ENCODE measurements at regions not wholly inside any gene's neighbourhood (a gene's known extent, or its start where the extent isn't known, plus 50 kb on each side); places are given as distances from the start of the nearest gene placed in this dataset.
"Not testable (repeated sequence)": the region's sequence is repeated elsewhere in the genome, so short reads cannot be mapped to it uniquely, and the experiment has no call there.

GRCh38 chr14:71240866-71241520, 333.7 kb downstream of the PCNX1 start:
- DNase-seq, result no peak

- no peak for DNase-seq
Measured at GRCh38 chr14:71242237-71242748, 335.0 kb downstream of the PCNX1 start.

- DNase-seq, result no peak
Measured at GRCh38 chr14:71243697-71244096, 336.4 kb downstream of the PCNX1 start.

GRCh38 chr14:71244341-71244740, 337.1 kb downstream of the PCNX1 start:
- no peak for DNase-seq

- no peak for DNase-seq
Measured at GRCh38 chr14:71245659-71246361, 338.6 kb downstream of the PCNX1 start.

- no peak for DNase-seq
Measured at GRCh38 chr14:71246539-71246938, 339.3 kb downstream of the PCNX1 start.

GRCh38 chr14:71247106-71247505, 339.8 kb downstream of the PCNX1 start:
- DNase-seq, result no peak

- no peak for DNase-seq
Measured at GRCh38 chr14:71248194-71248593, 340.9 kb downstream of the PCNX1 start.

GRCh38 chr14:71250347-71250746, 343.1 kb downstream of the PCNX1 start:
- no peak for DNase-seq

- DNase-seq, result no peak
Measured at GRCh38 chr14:71250791-71251190, 343.5 kb downstream of the PCNX1 start.

- DNase-seq, result not testable (repeated sequence)
Measured at GRCh38 chr14:71254091-71254719, 346.9 kb downstream of the PCNX1 start.

- no peak for DNase-seq
Measured at GRCh38 chr14:71261206-71261605, 353.9 kb downstream of the PCNX1 start.

- DNase-seq, result no peak
Measured at GRCh38 chr14:71262441-71262840, 355.2 kb downstream of the PCNX1 start.

- no peak for DNase-seq
Measured at GRCh38 chr14:71264260-71264659, 357.0 kb downstream of the PCNX1 start.

- no peak for DNase-seq
Measured at GRCh38 chr14:71267007-71267513, 359.8 kb downstream of the PCNX1 start.

- DNase-seq, result no peak
Measured at GRCh38 chr14:71267691-71268090, 360.4 kb downstream of the PCNX1 start.

GRCh38 chr14:71270111-71270510, 362.9 kb downstream of the PCNX1 start:
- DNase-seq, result no peak

- no peak for DNase-seq
Measured at GRCh38 chr14:71271166-71271945, 364.1 kb downstream of the PCNX1 start.

- no peak for DNase-seq
Measured at GRCh38 chr14:71273366-71273765, 366.1 kb downstream of the PCNX1 start.

GRCh38 chr14:71284048-71284447, 376.8 kb downstream of the PCNX1 start:
- DNase-seq, result no peak

- no peak for DNase-seq
Measured at GRCh38 chr14:71286126-71286525, 378.9 kb downstream of the PCNX1 start.

- no peak for DNase-seq
Measured at GRCh38 chr14:71287567-71287966, 380.3 kb downstream of the PCNX1 start.

- peak; percentile 26 to 28 for DNase-seq
Measured at GRCh38 chr14:71289536-71289935, 382.3 kb downstream of the PCNX1 start.

Data from activated T-cell treated with anti-CD3 and anti-CD28 coated beads, Interleukin-2, amount 50 U/mL, for 48 hours (primary cell).